Fibroblast of skin of right quadriceps (primary cell): ENCODE measurements at regions not wholly inside any gene's neighbourhood (a gene's known extent, or its start where the extent isn't known, plus 50 kb on each side); places are given as distances from the start of the nearest gene placed in this dataset.

Experiments
- DNase-seq: peaks from one replicate; pipeline ENCODE4 v3.0.0-alpha.2; 2013

DNA sequence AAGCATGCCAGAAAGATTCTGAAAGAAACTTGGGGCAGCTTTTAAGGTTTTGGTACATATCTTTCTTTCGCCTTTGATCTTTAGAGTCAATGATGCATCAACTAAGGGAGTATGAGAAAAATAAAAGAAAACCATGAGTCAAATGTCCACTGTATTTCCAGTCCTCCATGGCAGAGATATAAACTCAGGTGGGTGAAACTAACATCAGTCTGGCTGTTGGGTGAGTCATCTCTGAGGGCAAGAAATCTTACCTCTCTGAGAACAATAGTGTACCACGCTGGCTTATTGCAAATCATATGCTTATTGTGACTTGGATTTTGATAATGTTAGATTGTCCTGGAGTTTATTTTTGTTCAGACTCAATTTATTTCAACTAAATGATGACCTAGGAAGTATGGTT lies 521.0 kb downstream of the PLCL1 start:
- no peak for DNase-seq

- DNase-seq = no peak
Observed at GRCh38 chr2:198324071-198324470, 519.7 kb downstream of the PLCL1 start.

DNA sequence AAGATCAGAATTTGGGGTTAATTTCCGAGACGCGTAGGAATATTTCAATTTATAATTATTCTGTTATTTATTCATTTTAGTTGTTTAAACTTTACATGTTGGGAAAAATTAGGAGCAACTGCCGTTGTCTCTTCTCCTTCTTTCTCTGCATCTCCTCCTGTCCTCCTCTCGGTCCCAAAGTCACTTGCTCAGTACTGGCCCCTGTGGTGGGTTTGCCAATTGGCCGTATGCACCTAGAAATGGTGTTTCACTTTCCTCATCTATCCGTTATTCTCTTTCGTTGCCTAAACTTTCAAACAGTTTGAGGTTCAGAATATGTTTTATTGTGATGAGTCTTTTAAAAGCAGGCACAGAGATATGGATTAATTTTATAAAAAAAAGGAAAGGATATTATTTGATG lies 517.9 kb downstream of the PLCL1 start:
- DNase-seq = no peak

GRCh38 chr2:198321522-198322088 lies 517.2 kb downstream of the PLCL1 start:
- peak; percentile 3 for DNase-seq

DNA sequence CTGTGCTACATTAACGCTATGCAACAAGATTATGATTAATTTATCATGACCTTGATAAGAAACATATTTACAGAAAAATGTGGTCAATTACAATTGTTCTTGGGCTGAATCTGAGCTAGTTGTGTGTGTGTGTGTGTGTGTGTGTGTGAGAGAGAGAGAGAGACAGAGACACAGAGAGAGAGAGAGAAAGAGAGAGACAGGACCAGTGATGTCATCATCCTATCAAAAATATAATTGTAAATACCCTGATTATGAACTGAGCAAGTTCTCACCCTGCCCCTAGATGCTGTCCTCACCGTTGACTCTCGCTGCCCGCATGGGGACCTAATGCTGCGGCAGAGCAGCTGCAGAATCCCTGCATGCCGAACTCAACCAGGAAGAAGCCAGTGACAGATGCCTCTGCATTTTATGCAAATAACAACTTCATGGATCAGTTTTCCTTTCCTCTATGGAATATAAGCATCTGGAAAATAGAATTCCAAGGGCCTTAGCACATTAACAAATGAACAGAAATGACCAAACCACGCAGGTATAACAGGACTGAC lies 512.5 kb downstream of the PLCL1 start:
- DNase-seq = peak; percentile 2

DNA sequence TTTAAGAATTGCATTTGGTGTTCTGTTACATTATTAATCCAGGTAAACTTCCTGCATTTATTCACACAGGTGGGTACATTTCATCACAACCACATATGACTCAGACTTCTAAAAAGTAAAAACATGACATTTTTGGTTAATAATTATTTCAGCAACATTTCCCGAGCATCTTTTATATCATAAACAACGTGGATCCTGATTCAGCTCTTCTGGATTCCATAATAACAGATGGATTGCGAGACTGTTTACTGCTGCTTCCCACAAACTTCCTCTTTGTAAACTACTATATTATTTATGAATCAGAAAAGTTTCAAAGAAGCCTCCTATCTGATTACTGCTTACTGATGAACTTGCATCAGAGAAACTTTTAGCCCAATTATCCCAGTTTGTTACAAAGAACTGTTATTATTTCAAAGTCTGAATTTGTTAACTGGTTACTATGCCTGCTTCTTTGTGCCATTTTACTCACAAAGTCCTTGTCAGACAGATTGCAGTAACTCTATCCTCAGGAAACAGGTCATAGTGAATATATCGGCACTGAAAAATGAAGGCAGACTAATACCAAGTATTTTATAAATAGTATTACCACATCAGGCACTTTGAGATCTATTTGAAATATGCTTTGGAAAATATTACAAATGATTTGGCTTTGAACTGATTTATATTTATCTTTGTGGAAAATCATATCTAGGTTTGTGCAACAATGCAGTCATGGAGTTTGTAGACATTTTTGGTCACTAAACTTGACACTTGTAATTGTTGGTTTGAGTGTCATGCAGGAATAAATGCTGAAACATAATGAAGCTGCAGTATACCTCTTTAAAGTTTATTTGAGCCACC lies 511.6 kb downstream of the PLCL1 start:
- no peak for DNase-seq

DNA sequence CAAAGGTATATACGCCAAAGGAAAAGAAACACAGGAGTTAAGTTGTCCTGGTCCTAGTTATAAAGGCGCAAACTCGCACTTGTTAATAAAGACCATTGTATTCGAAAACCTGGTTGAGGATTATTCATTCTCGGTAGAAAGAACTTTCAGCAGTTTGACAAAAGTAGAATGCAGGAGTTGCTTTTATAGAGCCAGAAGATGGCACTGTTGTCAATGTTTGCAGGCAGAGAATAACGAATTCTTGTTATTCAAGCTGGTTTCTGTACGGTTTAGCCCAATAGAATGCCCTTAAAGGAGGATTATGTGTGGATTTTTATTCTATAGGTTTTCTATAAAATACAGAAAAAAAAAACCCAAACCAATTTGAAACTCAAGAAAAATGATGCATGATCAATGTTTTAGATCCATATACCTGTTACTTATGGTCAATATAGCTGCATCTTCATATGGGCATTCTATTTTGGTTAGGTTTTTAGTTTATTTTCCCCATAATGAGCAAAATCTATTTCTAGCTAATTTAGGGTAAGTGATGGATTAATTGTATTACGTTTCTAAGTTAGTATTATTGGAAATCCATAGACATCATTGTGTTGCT lies 510.3 kb downstream of the PLCL1 start:
- peak; percentile 65 for DNase-seq

GRCh38 chr2:198312596-198313483 lies 508.4 kb downstream of the PLCL1 start:
- DNase-seq = no peak

GRCh38 chr2:198311020-198311419 lies 506.6 kb downstream of the PLCL1 start:
- no peak for DNase-seq

- DNase-seq = peak; percentile 52
Observed at GRCh38 chr2:198309673-198310280, 505.4 kb downstream of the PLCL1 start.

DNA sequence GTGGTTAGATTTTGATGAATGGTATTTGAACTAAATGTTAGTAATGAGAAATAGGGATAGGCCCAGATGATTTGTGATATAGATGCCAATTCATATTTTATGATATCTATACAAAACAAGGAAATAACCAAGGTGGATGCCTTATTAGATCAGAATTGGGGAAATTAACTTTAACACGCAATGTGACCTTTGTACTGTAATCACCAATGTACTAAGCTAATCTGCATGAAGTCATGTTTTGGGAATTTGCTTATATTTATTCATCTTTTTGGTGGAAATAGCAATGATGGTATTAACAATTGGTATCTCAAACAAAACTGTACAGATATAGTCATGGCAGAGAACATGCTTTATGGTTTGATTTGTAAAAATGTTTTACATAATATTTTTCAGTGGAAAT lies 504.7 kb downstream of the PLCL1 start:
- DNase-seq = no peak

DNA sequence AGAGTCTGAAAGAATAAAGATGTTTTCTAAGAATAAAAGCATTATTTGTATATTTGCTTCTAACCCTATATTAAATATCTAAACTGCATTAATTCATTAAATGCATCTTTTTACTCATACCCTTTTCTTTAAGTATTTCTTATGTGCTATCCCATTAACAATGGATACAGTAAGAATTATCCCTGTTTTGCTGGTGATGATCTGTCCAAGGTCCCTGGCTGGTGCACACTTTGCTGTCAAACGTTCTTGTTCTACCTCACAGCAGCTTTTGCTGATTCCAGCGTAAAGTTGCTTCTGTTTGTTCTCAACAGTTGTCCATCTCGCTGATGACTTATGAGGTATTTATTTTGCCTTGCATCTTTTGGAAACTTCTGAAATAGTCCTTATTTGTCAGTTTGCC lies 504.0 kb downstream of the PLCL1 start:
- DNase-seq = no peak

DNA sequence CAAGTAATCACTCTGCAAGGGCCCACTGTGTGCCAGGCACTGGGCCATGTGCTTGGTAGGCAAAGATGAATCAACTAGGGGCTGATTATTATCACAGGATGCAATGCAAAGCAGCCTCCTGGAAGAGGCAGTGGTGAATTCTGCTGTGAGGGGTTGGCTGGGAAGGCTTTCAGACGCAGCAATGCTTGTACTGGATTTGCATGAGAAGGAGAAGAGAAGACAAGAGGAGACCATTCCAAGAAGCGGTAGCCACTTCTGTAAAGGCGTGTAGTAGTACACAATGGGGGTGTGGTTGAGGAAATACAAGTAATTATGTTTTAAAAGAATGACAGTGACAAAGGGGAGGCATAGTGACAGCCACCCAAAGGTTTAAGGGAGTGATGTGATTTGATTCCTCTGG lies 502.7 kb downstream of the PLCL1 start:
- DNase-seq = no peak

DNA sequence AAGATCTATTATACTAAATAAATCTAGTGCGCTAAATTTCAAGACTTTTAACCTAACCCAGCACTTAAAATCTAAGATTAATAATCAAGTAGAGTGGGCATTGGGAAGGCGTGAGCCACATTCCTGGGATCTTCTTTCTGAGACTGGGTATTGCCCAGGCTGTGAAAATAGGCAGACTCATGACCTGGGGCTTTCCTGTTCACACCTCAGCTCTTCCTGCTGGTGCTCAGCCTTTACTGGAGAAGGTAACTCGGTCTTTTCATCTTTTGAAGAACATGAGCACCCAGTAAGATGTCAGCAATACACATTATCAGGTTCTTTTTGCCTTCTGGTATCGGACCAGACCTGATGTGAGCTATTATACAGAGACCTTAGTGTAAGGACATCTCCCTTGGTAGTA lies 500.5 kb downstream of the PLCL1 start:
- no peak for DNase-seq

GRCh38 chr2:198297350-198297749 lies 493.0 kb downstream of the PLCL1 start:
- DNase-seq = no peak

- DNase-seq = peak; percentile 56
Observed at GRCh38 chr2:198296665-198297308, 492.4 kb downstream of the PLCL1 start.

DNA sequence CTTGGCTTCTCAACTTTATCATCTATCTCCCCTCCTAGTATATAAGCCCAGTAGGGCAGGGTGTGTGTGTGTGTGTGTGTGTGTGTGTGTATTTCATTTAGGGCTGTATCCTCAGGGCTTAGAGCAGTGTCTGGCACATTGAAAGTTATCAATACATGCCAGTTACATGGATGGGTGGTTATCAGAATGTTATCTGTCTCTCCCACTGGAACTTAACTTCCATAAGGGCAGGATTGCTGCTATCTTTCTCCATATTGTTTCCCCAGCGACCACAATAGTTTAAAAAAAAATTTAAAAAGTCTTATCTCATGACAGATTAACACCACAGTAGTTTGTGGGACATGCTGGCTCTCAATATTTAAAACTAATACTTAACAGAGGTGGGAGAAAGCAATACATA lies 488.9 kb downstream of the PLCL1 start:
- no peak for DNase-seq

GRCh38 chr2:198289811-198290210 lies 485.4 kb downstream of the PLCL1 start:
- no peak for DNase-seq

DNA sequence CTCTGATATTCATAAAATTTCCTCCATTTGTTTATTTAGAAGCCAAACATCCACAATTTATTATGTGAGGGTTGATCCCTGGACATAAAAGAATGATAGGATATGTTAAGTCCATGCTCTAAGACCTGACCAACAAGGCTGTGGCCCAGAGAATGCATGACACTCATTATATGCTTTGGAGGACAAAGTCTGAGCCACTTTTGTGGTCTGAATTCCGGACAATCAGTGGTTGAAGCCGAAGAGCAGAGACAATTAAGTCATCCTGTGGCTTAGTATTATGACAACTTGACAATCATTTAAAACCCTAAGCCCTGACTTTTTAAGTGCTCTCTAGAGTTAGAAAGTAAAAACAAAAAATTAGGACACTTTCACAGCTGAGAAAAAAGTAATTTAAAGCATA lies 483.3 kb downstream of the PLCL1 start:
- no peak for DNase-seq

DNA sequence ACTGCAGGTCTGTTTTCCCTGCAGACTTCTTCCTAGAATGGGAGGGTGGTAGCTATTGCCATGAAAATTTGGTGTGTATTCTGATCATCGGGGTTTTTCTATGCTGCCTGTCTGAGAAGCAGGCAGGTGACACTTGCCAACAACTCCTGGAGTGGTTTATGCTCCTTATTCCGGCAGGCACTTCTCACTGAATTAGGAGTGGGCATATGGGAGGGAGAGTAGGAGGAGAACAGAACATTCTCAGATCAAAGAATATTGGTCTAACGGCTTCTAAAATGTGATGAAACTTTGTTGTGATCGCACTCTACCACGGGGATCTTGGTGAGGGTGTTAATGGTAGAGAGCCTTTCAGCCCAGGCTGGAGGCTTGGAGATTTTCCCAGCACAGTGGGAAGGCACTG lies 480.8 kb downstream of the PLCL1 start:
- no peak for DNase-seq

GRCh38 chr2:198283146-198283545 lies 478.8 kb downstream of the PLCL1 start:
- DNase-seq = peak; percentile 63

DNA sequence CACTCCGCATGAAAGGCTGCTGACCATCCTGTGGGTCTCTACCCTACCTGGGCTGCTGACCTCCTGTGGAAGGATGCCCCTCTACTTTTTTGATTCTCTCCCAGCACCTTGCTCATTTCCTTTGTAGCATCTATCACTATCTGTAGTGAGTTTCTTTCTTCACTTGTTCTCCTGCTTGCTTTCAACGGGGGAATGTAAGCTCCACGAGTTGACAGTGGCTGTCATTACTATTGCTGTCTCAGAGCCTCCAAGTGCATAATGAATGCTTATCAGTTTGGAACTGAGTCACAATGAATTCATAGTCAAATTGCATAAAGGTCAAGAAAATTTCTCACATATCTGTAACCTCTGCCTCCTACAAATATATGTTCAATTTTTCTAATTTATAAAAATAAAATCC lies 477.7 kb downstream of the PLCL1 start:
- DNase-seq = no peak
